ENCODE measurements at regions not wholly inside any gene's neighbourhood (a gene's known extent, or its start where the extent isn't known, plus 50 kb on each side); places are given as distances from the start of the nearest gene placed in this dataset.

DNA sequence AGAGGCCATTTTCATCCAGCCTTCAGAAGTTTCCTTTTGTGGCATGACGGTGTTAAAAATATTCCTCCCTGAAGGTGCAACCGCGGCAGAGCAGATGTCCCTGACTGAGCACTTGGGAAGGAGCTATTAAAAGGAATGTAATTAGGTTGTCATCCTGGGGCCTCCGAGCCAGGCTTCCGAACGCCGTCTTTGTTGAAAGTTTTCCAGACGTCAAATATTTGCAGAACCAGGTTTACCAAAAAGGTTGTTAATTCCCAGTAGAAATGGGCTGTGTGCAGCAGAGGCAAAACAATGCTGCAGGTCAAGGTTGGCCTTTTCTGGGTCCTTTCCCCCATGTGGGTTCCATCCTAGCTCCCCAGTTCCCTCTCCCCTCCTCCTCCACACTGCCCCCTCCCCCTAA is 88.8 kb upstream of the CALM2 start:
- H3K27ac ChIP-seq = no peak overlapping the region
- no peak for TF ChIP-seq CTCF (IDR thresholded peaks at IDR 0.05)
- TF ChIP-seq POLR2A (IDR thresholded peaks at IDR 0.05) = no peak
- TF ChIP-seq POLR2AphosphoS5 (IDR thresholded peaks at IDR 0.05) = no peak
- no peaks in the 10 kb centered on the region for H3K9me3 ChIP-seq
- no peak overlapping the region for H3K4me3 ChIP-seq
- H3K27me3 ChIP-seq = no peaks in the 10 kb centered on the region
- intact Hi-C loops (cut with DNase I; ENCODE audit: low total_unique reads) = no loop called here
- no peak for DNase-seq (ENCODE audit: low spot score in 2 of 2)
- no peaks in the 10 kb centered on the region for H3K36me3 ChIP-seq
- H3K4me1 ChIP-seq = no peaks in the 10 kb centered on the region

DNA sequence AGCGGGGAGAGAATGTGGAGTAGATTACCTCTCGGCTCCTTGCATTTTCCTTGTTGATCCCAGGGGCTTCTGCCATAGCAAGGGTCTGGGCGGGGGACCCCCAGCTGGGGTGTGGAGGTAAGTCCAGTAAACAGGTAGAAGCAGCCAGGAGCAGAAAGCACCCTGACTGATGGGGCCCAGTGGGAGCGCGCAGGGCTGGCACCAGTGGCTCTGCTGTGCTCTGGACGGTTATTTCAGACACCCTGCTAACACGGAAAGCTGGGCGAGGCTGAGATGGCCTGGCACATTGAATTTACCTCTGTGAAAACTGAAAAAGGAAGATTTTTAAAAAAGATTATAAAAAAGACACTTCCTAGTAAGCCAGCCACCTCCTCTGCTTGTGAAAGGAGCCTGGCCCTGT is 88.4 kb upstream of the CALM2 start:
- H3K36me3 ChIP-seq = no peaks in the 10 kb centered on the region
- H3K27me3 ChIP-seq = no peaks in the 10 kb centered on the region
- no peak for DNase-seq (ENCODE audit: low spot score in 2 of 2)
- no peak overlapping the region for H3K27ac ChIP-seq
- H3K9me3 ChIP-seq = no peaks in the 10 kb centered on the region
- intact Hi-C loops (cut with DNase I; ENCODE audit: low total_unique reads) = no loop called here
- TF ChIP-seq CTCF (IDR thresholded peaks at IDR 0.05) (no peak), POLR2AphosphoS5 (IDR thresholded peaks at IDR 0.05) (no peak), POLR2A (IDR thresholded peaks at IDR 0.05) (no peak)
- no peak overlapping the region for H3K4me3 ChIP-seq
- no peaks in the 10 kb centered on the region for H3K4me1 ChIP-seq

DNA sequence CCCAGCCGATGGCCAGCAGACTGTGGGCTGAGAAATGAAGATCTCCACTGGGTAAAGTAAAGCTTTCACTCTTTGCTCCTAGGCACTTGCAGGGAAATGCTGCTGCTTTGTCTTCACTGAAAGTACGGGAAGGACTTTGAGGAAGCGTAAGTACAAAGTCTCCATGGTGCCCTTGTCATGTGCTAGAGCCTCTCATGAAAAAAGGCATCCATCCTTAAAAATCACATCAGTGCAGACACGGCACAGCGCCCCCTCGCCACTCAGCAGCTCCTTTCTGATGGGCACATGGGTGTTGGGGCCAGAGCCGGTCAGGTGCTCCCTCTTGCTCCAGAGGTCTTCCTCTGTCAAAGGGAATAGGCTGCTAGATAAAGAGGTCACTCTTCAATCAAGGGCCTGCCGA is 87.8 kb upstream of the CALM2 start:
- no peak overlapping the region for H3K4me3 ChIP-seq
- H3K4me1 ChIP-seq = no peaks in the 10 kb centered on the region
- intact Hi-C loops (cut with DNase I; ENCODE audit: low total_unique reads) = no loop called here
- no peak for DNase-seq (ENCODE audit: low spot score in 2 of 2)
- no peaks in the 10 kb centered on the region for H3K36me3 ChIP-seq
- no peak overlapping the region for H3K27ac ChIP-seq
- no peaks in the 10 kb centered on the region for H3K9me3 ChIP-seq
- no peaks in the 10 kb centered on the region for H3K27me3 ChIP-seq
- TF ChIP-seq POLR2AphosphoS5 (IDR thresholded peaks at IDR 0.05) (no peak), CTCF (IDR thresholded peaks at IDR 0.05) (no peak), POLR2A (IDR thresholded peaks at IDR 0.05) (no peak)

- Histone ChIP-seq H3K4me3 (no peak overlapping the region), H3K27me3 (no peaks in the 10 kb centered on the region), H3K27ac (no peak overlapping the region), H3K36me3 (no peaks in the 10 kb centered on the region), H3K4me1 (no peaks in the 10 kb centered on the region), H3K9me3 (no peaks in the 10 kb centered on the region)
- intact Hi-C loops (cut with DNase I; ENCODE audit: low total_unique reads) = no loop called here
- DNase-seq (ENCODE audit: low spot score in 2 of 2) = no peak
- TF ChIP-seq POLR2A (IDR thresholded peaks at IDR 0.05) = no peak
- no peak for TF ChIP-seq CTCF (IDR thresholded peaks at IDR 0.05)
- TF ChIP-seq POLR2AphosphoS5 (IDR thresholded peaks at IDR 0.05) = no peak
Observed at GRCh38 chr2:47262657-47263056, 86.3 kb upstream of the CALM2 start.

DNA sequence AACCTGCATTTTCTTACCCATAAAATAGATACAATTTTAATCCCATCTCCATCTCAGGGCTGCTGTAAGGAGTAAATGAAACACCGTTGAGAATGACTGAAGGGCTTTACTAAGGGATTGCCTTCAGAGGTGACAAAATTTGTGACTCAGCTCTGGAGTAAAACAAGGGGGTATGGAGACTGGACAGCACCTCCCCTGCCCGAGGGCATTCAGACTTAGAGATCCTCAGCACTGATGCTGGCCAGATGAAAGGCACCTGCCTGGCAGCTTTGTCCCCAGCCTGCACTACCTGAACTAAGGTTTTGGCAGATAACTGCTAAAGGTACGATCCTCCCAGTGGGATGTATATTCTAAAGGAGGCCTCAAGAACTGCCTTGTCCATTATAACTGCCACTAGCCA is 84.7 kb upstream of the CALM2 start:
- intact Hi-C loops (cut with DNase I; ENCODE audit: low total_unique reads) = no loop called here
- no peak for DNase-seq (ENCODE audit: low spot score in 2 of 2)
- H3K9me3 ChIP-seq = no peaks in the 10 kb centered on the region
- no peaks in the 10 kb centered on the region for H3K4me1 ChIP-seq
- no peak overlapping the region for H3K4me3 ChIP-seq
- H3K27ac ChIP-seq = no peak overlapping the region
- H3K27me3 ChIP-seq = no peaks in the 10 kb centered on the region
- H3K36me3 ChIP-seq = no peaks in the 10 kb centered on the region
- no peak for TF ChIP-seq POLR2AphosphoS5 (IDR thresholded peaks at IDR 0.05)
- TF ChIP-seq CTCF (IDR thresholded peaks at IDR 0.05) = no peak
- no peak for TF ChIP-seq POLR2A (IDR thresholded peaks at IDR 0.05)

Data from breast epithelium (tissue), 4 donors.